H1 (cell line): ENCODE measurements at regions not wholly inside any gene's neighbourhood (a gene's known extent, or its start where the extent isn't known, plus 50 kb on each side); places are given as distances from the start of the nearest gene placed in this dataset.

ENCODE experiments used
- CEBPB ChIP-seq: IDR thresholded peaks from 2 replicates; pipeline ENCODE4 v1.6.1; 2012; ENCODE audit warnings: low read depth, low read length
- EP300 ChIP-seq, 2 experiments: IDR thresholded peaks; 1 replicate in 1 of 2; 2 replicates in 1 of 2; pipeline ENCODE4 v1.6.1; 2011 to 2012; ENCODE audit warnings: low read depth in 2 of 2, low read length in 2 of 2, mild to moderate bottlenecking in 2 of 2, borderline replicate concordance in 1 of 2, inconsistent platforms in 1 of 2, moderate library complexity in 1 of 2
- JUND ChIP-seq: IDR thresholded peaks from 2 replicates; pipeline ENCODE4 v1.6.1; 2011; ENCODE audit warnings: mild to moderate bottlenecking, improper control_type of control experiment, low read length
- TCF12 ChIP-seq: IDR thresholded peaks from 2 replicates; pipeline ENCODE4 v1.6.1; 2011; ENCODE audit warnings: low read depth, mild to moderate bottlenecking, low read length
- ZNF274 ChIP-seq: IDR thresholded peaks from 2 replicates; pipeline ENCODE4 v1.7.0; 2012; ENCODE audit warnings: low read length, borderline replicate concordance; ENCODE audit errors: extremely low read depth
- TF ChIP-seq, protein P1 (sequence below), 3 experiments: IDR thresholded peaks; 1 replicate in 2 of 3; 2 replicates in 1 of 3; pipeline versions ENCODE4 v1.5.1 to v1.6.1; 2011; ENCODE audit warnings: low read length in 3 of 3, mild to moderate bottlenecking in 3 of 3, inconsistent platforms in 2 of 3, low read depth in 1 of 3, moderate library complexity in 1 of 3; ENCODE audit not compliant: insufficient read depth in 1 of 3; ENCODE audit errors: control extremely low read depth in 1 of 3
- TF ChIP-seq, protein P2 (sequence below): IDR thresholded peaks from 2 replicates; pipeline ENCODE4 v1.6.1; 2012; ENCODE audit warnings: inconsistent platforms
- TF ChIP-seq, protein P3 (sequence below): IDR thresholded peaks from 2 replicates; pipeline ENCODE4 v1.6.1; 2011; ENCODE audit warnings: low read depth, mild to moderate bottlenecking, low read length; ENCODE audit not compliant: insufficient read depth

DNA sequence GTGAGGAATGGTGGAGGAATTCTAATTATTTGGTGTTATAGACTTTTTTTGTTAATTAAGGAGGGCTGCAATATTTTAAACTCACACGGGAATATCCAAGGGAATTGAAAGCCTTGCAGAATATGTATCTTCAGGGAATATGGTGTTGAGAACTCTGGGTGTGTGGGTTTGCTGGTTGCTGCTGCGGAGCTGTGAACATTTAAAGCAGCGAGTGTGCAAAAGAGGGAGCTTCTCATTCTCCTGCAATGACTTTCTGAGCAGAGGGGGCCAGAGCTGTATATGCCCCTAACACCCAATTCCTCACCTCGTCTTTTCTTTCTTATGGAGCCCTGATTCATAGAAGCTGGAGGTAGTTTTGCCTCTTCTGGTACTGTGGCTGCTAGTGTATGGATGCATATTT, 217.7 kb downstream of the HIPK3 start:
- TF ChIP-seq EP300 (IDR thresholded peaks at IDR 0.05; ENCODE audit: borderline replicate concordance in 1 of 2, low read depth in 2 of 2, low read length in 2 of 2) (no peak), JUND (no peak), CEBPB (no peak), TCF12 (no peak), ZNF274 (no peak)
- TF ChIP-seq, protein P1, sequence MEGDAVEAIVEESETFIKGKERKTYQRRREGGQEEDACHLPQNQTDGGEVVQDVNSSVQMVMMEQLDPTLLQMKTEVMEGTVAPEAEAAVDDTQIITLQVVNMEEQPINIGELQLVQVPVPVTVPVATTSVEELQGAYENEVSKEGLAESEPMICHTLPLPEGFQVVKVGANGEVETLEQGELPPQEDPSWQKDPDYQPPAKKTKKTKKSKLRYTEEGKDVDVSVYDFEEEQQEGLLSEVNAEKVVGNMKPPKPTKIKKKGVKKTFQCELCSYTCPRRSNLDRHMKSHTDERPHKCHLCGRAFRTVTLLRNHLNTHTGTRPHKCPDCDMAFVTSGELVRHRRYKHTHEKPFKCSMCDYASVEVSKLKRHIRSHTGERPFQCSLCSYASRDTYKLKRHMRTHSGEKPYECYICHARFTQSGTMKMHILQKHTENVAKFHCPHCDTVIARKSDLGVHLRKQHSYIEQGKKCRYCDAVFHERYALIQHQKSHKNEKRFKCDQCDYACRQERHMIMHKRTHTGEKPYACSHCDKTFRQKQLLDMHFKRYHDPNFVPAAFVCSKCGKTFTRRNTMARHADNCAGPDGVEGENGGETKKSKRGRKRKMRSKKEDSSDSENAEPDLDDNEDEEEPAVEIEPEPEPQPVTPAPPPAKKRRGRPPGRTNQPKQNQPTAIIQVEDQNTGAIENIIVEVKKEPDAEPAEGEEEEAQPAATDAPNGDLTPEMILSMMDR (IDR thresholded peaks at IDR 0.05; ENCODE audit: control extremely low read depth in 1 of 3, insufficient read depth in 1 of 3, low read depth in 1 of 3, low read length in 3 of 3): no peak
- TF ChIP-seq, protein P2, sequence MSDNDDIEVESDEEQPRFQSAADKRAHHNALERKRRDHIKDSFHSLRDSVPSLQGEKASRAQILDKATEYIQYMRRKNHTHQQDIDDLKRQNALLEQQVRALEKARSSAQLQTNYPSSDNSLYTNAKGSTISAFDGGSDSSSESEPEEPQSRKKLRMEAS: no peak
- TF ChIP-seq, protein P3, sequence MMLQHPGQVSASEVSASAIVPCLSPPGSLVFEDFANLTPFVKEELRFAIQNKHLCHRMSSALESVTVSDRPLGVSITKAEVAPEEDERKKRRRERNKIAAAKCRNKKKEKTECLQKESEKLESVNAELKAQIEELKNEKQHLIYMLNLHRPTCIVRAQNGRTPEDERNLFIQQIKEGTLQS: no peak
